GM18520 (cell line): ENCODE measurements at regions not wholly inside any gene's neighbourhood (a gene's known extent, or its start where the extent isn't known, plus 50 kb on each side); places are given as distances from the start of the nearest gene placed in this dataset.
"Not testable (repeated sequence)": the region's sequence is repeated elsewhere in the genome, so short reads cannot be mapped to it uniquely, and the experiment has no call there.

Experiments
- ATAC-seq: cut with Tn5 transposase; IDR thresholded peaks from one replicate; pipeline ENCODE4 v1.9.1; 2021; ENCODE audit not compliant: unreplicated experiment

GRCh38 chr2:8365331-8365910, 316.4 kb upstream of the ID2 start:
- ATAC-seq, result no peak

- no peak for ATAC-seq
Measured at GRCh38 chr2:8367833-8368232, 314.0 kb upstream of the ID2 start.

GRCh38 chr2:8368463-8368862, 313.4 kb upstream of the ID2 start:
- ATAC-seq, result peak; percentile 58

GRCh38 chr2:8369522-8369921, 312.3 kb upstream of the ID2 start:
- ATAC-seq, result no peak

GRCh38 chr2:8370258-8370802, 311.5 kb upstream of the ID2 start:
- no peak for ATAC-seq

- no peak for ATAC-seq
Measured at GRCh38 chr2:8371653-8372052, 310.2 kb upstream of the ID2 start.

GRCh38 chr2:8374782-8375181, 307.1 kb upstream of the ID2 start:
- no peak for ATAC-seq

- ATAC-seq, result no peak
Measured at GRCh38 chr2:8376603-8377410, 305.0 kb upstream of the ID2 start.

- peak; percentile 68 for ATAC-seq
Measured at GRCh38 chr2:8378016-8378810, 303.6 kb upstream of the ID2 start.

GRCh38 chr2:8379128-8379527, 302.7 kb upstream of the ID2 start:
- no peak for ATAC-seq

GRCh38 chr2:8379549-8379948, 302.3 kb upstream of the ID2 start:
- no peak for ATAC-seq

GRCh38 chr2:8380026-8380425, 301.8 kb upstream of the ID2 start:
- ATAC-seq, result no peak

- ATAC-seq, result no peak
Measured at GRCh38 chr2:8380566-8380965, 301.3 kb upstream of the ID2 start.

GRCh38 chr2:8382485-8382884, 299.4 kb upstream of the ID2 start:
- no peak for ATAC-seq

- ATAC-seq, result not testable (repeated sequence)
Measured at GRCh38 chr2:8386748-8387147, 295.1 kb upstream of the ID2 start.

- ATAC-seq, result no peak
Measured at GRCh38 chr2:8388781-8389180, 293.1 kb upstream of the ID2 start.

GRCh38 chr2:8389431-8390108, 292.3 kb upstream of the ID2 start:
- ATAC-seq, result no peak

GRCh38 chr2:8391126-8391525, 290.7 kb upstream of the ID2 start:
- ATAC-seq, result no peak

GRCh38 chr2:8391584-8391983, 290.3 kb upstream of the ID2 start:
- no peak for ATAC-seq

GRCh38 chr2:8392098-8392866, 289.6 kb upstream of the ID2 start:
- ATAC-seq, result no peak
